C4-2B (cell line): ENCODE measurements at regions not wholly inside any gene's neighbourhood (a gene's known extent, or its start where the extent isn't known, plus 50 kb on each side); places are given as distances from the start of the nearest gene placed in this dataset.

ENCODE experiments used
- CTCF ChIP-seq: fragments of 450-650 bp; conservative IDR thresholded peaks from 2 replicates; pipeline ENCODE4 v1.5.1; 2017; ENCODE audit warnings: mild to moderate bottlenecking
- ZFX ChIP-seq: fragments of 450-650 bp; IDR thresholded peaks from 2 replicates; pipeline ENCODE4 v1.6.1; 2017

- TF ChIP-seq CTCF (no peak), ZFX (no peak)
Measured at GRCh38 chr10:108765794-108766193, 1157.5 kb downstream of the XPNPEP1 start.
